GM12865 (cell line): ENCODE measurements at regions not wholly inside any gene's neighbourhood (a gene's known extent, or its start where the extent isn't known, plus 50 kb on each side); places are given as distances from the start of the nearest gene placed in this dataset.

ENCODE experiments used
- DNase-seq: peaks from one replicate; pipeline ENCODE4 v3.0.0; 2010; ENCODE audit warnings: low read depth
- H3K4me3 ChIP-seq: 2 replicates; pipeline ENCODE4 v1.5.1; 2011; ENCODE audit warnings: mild to moderate bottlenecking, low read depth, low read length, control low read depth
- CTCF ChIP-seq: IDR thresholded peaks from 2 replicates; pipeline ENCODE4 v1.5.1; 2011; ENCODE audit warnings: low read length, control low read depth, low read depth, inconsistent platforms; ENCODE audit not compliant: insufficient read depth; ENCODE audit errors: missing control alignments

DNA sequence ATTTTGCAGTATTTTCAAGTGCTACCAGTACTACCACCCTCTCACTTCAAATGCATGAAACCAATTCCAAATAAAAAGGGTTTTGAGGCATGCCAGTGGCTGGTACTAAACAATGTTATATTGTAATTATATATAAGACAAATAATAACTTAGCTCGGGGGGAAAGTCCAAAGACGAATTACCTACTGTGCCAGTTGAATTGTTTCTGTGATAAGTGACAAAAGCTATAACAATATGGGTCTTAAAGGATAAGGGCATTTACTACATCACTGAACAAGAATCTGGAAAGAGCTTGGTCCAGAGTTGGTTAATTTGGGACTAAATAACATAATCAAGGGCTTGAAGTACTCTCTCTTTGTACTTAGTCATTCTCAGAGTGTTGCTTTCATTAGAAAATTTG lies 404.7 kb upstream of the CHAC2 start:
- no peak for DNase-seq
- no peak overlapping the region for H3K4me3 ChIP-seq
- TF ChIP-seq CTCF: no peak

DNA sequence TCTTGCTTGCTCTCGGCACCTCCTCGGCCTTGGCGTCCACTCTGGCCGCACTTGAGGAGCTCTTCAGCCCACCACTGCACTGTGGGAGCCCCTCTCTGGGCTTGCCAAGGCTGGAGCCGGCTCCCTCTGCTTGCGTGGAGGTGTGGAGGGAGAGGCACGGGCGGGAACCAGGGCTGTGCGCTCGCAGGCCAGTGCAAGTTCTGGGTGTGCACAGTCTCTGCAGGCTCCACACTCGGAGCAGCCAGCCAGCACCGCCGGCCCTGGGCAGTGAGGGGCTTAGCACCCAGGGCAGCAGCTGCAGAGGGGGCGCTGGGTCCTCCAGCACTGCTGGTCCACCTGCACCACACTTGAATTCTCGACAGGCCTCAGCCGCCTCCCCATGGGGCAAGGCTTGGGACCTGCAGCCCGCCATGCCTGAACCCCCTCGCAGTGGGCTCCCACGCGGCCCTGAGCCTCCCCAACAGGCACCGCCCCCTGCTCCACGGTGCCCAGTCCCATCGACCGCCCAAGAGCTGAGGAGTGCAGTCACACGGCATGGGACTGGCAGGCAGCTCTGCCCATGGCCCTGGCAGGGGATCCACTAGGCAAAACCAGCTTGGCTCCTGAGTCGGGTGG lies 411.2 kb upstream of the CHAC2 start:
- H3K4me3 ChIP-seq: no peak overlapping the region
- DNase-seq: no peak
- no peak for TF ChIP-seq CTCF

GRCh38 chr2:53353135-53354114 lies 414.2 kb upstream of the CHAC2 start:
- no peak overlapping the region for H3K4me3 ChIP-seq
- TF ChIP-seq CTCF: no peak
- DNase-seq: no peak

GRCh38 chr2:53347269-53347668 lies 420.3 kb upstream of the CHAC2 start:
- no peak overlapping the region for H3K4me3 ChIP-seq
- no peak for TF ChIP-seq CTCF
- DNase-seq: no peak

DNA sequence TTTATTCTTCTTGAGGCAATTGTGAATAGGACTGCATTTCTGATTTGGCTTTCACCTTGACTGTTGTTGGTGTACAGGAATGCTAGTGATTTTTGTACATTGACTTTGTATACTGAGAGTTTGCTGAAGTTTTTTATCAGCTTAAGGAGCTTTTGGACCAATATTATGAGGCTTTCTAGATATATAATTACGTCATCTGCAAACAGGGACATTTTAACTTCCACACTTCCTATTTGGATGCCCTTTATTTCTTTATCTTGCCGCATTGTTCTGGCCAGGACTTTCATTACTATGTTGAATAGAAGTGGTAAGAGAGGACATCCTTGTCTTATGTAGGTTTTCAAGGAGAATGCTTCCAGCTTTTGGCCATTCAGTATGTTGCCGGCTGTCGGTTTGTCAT lies 425.4 kb upstream of the CHAC2 start:
- DNase-seq: no peak
- no peak overlapping the region for H3K4me3 ChIP-seq
- no peak for TF ChIP-seq CTCF

- no peak for DNase-seq
- H3K4me3 ChIP-seq: no peak overlapping the region
- no peak for TF ChIP-seq CTCF
These were observed 433.0 kb upstream of the CHAC2 start for GRCh38 chr2:53334610-53335009.

- TF ChIP-seq CTCF: no peak
- no peak overlapping the region for H3K4me3 ChIP-seq
- no peak for DNase-seq
These were observed 435.9 kb upstream of the CHAC2 start for GRCh38 chr2:53331667-53332066.
